SH-SY5Y (cell line): ENCODE measurements at regions not wholly inside any gene's neighbourhood (a gene's known extent, or its start where the extent isn't known, plus 50 kb on each side); places are given as distances from the start of the nearest gene placed in this dataset.

Experiments used
- GATA2 ChIP-seq: IDR thresholded peaks from 2 replicates; pipeline ENCODE4 v1.6.1; 2011; ENCODE audit warnings: mild to moderate bottlenecking, low read depth, low read length
- GATA3 ChIP-seq: IDR thresholded peaks from 2 replicates; pipeline ENCODE4 v1.6.1; 2011; ENCODE audit warnings: low read depth, mild to moderate bottlenecking, low read length, moderate library complexity

DNA sequence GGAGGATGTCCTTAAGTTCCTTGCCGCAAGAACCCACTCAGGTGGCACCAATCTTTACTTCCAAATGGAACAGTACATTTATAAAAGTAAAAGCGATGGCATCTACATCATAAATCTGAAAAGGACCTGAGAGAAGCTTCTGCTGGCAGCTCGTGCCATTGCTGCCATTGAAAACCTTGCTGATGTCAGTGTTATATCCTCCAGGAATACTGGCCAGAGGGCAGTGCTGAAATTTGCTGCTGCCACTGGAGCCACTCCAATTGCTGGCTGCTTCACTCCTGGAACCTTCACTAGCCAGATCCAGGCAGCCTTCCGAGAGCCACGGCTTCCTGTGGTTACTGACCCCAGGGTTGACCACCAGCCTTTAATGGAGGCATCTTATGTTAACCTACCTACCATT, 191.7 kb downstream of the TRIM27 start:
- TF ChIP-seq GATA3 (no peak), GATA2 (no peak)

DNA sequence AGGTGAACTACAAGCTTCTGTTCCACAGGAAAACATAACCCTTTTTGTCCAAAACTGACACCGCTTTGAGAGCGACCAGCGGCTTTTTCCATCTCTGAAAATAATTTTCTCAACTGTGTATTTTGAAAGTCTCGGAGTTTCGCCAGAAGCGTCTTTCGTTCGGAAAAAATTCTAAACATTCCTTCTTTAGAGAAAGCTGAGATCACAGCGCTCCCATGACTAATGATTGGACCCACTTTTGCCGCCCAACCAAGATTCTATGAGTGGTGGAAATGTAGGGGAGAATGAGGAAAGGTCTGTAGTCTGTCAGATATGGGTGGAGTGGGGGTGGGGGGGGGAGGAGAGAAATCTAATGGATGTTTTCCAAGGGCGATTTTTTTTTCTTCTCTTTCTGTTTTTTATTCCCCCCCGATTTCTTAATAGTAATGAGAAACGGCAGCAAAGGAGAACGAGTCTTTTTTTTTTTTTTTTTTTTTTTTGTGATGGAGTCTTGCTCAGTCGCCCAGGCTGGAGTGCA, 189.3 kb downstream of the TRIM27 start:
- TF ChIP-seq GATA3 (no peak), GATA2 (no peak)

DNA sequence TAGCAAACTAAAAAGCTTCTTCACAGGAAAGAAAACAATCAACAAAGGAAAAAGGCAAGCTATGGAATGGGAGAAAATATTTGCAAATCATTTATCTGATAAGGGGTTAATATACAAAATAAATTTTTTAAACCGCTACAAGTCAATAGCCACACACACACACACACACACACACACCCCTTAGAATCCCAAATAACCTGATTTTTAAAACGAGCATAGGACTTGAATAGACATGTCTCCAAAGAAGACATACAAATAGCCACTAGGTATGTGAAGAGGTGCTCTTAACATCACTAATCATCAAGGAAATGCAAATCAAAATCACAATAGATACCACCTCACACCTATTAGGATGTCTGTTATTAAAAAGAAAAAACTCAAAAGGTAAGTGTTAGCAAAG, 187.7 kb downstream of the TRIM27 start:
- TF ChIP-seq GATA2 (no peak), GATA3 (no peak)

DNA sequence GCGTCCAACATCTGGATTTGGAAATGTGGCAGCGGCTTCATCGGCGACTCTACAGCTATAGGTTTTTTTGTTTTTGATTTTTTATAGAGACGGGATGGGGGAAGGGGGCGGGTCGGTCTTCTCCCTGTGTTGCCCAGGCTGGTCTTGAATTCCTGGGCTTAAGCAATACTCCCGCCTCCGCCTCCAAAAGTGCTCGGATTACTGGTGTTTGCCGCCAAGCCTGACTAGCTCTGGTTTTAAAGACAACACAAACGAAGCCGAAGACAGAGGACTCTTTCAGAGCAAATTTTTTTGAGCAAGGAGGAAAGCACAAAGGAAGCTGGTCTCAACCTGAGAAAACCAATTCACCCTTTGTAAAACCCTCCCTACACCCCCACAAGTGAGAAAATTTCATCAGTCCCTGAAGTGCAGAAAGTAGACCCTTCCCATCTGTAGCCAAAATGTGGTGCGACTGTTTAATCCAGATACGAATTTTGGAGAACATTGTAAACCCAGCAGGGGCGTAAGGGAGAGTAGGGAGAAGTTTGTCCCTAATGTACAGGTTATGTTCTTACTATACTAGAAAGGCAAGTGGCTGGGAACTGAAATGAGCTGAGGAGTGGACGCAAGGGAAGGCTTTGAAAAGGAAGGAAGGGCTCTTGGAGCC, 185.9 kb downstream of the TRIM27 start:
- no peak for TF ChIP-seq GATA3
- no peak for TF ChIP-seq GATA2

DNA sequence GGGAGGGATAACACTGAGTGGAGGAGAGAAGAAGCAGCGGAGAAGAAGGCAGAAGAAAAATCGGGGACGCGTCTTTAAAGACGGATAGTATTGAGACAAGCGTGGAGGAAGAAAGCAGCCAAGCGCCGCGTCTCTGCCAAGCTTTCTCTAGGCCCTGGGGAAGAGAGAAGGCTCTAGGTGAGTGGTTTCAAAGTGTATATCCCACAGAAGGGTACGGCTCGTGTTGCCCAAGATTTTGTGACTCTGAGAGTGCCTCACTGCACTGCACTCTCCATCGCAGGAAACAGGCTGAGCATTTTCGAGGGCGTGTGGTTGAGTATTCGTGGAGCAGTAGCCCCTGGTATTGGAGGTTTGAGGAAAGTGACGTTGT, 185.4 kb downstream of the TRIM27 start:
- TF ChIP-seq GATA2 (no peak), GATA3 (no peak)

DNA sequence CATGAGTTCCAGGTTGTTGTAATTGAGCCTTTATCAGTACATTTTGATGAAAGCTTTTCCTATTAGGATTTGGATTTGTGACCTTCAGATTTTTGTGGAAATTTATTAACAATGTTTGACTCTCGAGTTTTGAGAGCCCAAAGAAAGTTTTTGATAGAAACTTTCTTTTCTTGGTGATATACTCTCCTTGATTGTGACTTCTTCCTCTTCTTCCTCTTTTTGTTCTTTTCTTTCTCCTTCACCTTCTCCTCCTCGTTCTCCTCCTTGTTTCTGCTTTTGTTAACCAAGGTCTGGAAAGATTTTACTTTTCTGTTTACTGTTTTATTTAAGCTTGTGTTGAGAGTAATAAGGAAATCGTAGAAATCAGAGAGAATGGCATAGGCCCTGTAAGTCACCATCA, 182.4 kb downstream of the TRIM27 start:
- TF ChIP-seq GATA2: no peak
- TF ChIP-seq GATA3: no peak

DNA sequence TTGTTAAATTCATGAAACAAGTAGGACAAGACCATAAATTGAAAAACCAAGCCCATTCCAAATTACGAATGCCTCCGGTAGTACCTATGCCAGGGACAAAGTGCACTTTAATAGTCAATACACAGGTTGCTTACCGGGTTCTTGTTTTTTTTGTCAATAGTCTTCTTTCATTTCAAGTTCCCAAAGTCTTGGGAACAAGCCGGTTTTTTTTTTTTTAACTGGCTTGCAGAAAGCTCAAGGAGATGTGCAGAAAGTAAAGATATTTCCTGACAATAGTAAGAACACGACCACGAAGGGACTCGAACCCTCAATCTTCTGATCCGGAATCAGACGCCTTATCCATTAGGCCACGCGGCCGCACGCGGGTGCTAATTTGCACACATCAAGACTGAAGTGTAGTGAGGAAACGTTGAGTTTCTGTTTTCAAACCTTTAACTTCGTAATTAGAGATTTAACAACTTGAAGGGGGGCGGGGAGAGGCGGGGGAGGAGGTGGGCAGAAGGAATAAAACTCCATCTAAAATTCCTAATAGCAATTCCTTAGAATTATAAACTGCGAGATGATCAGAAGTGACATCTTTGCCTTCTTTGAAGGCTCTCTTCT, 181.0 kb downstream of the TRIM27 start:
- TF ChIP-seq GATA2 (no peak), GATA3 (no peak)

DNA sequence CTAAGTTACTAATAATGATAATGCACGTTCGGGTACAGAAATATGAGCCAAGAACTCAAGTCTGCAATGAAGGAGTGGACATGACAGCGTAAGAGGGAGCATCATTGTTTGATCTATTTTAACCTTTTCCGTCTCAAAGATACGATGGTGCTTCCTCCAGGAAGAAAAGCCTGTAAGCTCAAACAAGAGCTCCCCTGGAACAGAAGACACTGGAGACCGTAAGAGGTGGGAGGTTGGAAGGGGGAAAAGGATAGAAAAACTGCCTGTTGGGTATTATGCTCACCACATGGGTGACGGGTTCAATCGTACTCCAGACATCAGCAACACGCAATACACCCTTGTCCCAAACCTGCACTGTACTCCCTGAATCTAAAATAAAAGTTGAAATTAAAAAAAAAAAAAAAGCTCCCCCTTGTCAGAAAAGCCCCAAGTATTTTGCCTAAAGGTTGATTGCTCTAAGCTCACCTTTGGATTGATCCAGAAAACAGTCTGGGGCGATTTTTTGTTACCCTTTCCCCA, 180.5 kb downstream of the TRIM27 start:
- TF ChIP-seq GATA2 (no peak), GATA3 (no peak)

DNA sequence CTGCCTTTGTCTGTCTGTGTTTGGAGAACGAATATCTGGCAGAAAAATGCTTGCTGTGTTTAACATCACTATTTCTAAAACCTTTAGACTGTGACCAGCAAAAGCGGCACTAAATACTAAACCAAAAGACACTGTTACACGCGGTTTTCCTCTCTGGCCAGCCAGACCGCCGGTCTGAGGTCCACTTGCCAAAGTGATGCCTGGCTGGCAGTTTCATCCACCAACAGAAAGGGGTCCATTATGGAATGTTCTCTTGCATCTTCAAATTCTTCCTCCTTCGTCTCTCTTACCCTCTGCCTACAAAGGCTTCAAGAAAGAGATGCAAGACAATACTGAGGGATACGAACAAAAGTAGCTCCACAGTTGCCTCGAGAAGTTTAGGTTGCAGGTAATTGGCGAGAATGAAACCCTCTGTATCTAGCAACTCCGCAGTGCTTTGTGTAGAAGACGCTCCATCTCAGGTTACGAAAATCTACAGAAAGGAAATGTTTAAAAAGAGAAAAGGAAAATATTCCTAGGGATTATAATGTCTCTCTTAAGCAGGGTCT, 176.6 kb downstream of the TRIM27 start:
- no peak for TF ChIP-seq GATA3
- TF ChIP-seq GATA2: no peak

DNA sequence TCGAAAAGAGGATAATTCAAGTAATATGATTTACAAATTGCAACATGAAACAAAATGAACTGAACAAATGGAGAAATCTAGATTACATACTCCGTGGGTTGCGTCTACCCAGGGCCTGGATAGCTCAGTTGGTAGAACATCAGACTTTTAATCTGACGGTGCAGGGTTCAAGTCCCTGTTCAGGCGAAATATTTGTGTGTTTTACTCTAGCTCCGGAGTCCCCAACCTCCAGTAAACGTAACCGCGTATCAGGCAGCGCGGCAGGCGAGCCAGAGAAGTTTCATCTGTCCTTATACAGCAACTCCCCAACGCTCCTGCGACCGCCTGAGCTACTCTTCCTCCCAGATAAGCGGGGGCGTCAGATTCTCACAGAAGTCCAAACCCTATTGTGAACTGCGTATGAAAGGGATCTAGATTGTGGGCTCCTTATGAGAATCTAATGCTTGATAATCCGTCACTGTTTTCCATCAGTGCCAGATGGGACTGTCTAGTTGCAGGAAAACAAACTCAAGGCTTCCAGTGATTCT, 176.1 kb downstream of the TRIM27 start:
- TF ChIP-seq GATA2: no peak
- no peak for TF ChIP-seq GATA3

DNA sequence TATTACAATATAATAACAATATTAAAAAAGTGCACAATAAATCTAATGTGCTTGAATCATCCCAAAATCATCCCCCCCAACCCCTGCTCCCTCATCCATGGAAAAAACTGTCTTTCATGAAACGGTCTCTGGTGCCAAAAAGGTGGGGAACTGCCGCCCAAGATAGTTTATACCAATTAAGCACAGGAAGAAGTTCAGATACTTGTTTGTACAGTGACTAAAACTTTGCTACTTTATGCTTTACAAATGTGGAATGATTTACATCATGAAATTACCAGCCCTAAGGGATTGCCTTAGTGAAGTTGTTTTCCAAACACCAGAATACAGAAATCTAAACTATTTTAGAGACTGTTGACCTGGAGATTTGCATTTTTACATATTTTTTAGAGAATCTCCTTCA, 175.6 kb downstream of the TRIM27 start:
- TF ChIP-seq GATA2 (no peak), GATA3 (no peak)

DNA sequence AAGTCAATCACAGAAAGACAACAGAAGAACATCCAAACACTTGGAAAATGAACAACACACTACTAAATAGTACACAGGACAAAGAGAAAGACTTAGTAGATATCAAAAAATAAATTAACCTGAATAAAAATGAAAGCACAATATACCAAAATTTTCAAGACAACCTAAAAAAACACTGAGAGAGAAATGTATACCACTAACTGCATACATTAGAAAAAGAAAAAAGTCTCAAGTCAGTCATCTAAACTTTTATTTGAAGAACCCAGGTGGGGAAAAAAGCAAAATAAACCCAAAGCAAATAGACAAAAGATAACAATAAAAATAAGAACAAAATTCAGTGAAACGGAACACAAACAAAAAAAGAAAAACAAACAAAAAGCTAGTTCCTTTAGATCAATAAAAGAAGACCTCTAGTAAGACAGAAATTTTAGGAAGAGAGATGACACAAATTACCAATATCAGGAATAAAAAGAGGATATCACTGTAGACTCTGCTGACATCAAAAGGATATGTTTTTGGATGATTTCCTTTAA, 172.8 kb downstream of the TRIM27 start:
- TF ChIP-seq GATA2 (no peak), GATA3 (no peak)

DNA sequence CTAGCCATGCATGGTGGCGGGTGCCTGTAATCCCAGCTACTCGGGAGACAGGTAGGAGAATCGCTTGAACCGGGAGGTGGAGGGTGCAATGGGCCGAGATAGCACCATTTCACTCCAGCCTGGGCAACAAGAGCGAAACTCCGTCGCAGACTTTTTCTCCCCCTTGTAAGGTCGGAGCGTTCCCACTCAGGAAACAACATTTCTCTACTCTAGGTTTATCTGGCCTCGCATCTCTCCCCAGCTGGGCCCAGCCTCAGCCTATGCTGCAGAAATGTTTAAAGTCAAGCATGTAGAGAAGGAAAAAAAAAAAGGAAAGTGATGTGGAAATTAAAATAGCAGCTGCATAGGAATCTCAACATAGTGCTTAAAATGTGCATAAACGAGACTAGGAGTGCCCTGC, 172.3 kb downstream of the TRIM27 start:
- no peak for TF ChIP-seq GATA2
- TF ChIP-seq GATA3: no peak

DNA sequence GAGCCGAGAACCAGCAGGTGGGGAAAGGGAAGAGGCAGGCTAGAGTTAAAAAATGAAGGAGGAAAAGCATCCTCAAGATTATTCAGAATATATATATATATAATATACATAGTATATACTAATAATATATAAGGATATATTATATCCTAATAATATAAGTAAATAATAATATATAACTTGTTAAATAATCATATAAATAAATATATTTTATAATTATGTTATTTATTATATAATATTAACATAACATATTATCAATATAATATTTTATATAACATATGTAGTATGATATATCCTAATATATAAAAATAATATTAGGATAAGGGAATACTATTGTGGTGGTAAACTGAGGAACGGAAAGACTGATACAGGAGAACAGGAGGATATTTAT, 171.8 kb downstream of the TRIM27 start:
- TF ChIP-seq GATA3 (no peak), GATA2 (no peak)

DNA sequence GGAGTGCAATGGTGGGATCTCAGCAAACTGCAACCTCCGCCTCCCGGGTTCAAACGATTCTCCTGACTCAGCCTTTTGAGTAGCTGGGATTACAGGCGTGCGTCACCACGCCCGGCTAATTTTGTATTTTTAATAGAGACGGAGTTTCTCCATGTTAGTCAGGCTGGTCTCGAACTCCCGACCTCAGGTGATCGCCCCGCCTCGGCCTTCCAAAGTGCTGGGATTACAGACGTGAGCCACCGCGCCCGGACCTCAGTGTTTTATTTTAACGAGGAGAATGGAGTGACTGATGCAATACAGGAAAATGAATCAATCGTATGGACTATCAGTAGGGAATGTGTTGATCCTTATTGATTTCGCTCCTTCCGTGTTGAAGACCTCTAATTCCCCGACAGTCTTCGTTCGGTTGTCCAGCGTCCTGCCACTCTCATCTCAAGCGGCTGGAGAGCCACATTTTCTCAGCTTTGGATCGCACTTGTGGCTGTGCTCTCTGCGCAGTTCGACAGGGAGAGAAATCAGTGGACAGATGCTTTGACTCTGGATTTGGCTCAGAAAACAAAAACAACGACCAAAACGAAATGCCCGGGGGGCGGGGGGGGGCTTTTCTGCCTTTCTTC, 166.2 kb downstream of the TRIM27 start:
- TF ChIP-seq GATA2: no peak
- TF ChIP-seq GATA3: no peak
